ENCODE measurements at regions not wholly inside any gene's neighbourhood (a gene's known extent, or its start where the extent isn't known, plus 50 kb on each side); places are given as distances from the start of the nearest gene placed in this dataset.

GRCh38 chr6:48619771-48620170, 508.8 kb upstream of the PTCHD4 start:
- POLR2A ChIA-PET, result interaction anchor here (0.6 kb wide), 1 partner anchor 15 kb away, joined by 4 read pairs; no protein-coding TSS in a partner anchor
- Histone ChIP-seq H3K4me2 (ENCODE audit: low read length) (no peak overlapping the region), H3K9me3 (ENCODE audit: control insufficient read depth in 1 of 2, insufficient read depth in 1 of 2, low read depth in 1 of 2, low read length in 2 of 2) (no peaks in the 10 kb centered on the region), H3K27me3 (ENCODE audit: insufficient read depth, low read length) (no peaks in the 10 kb centered on the region), H2AFZ (ENCODE audit: low read depth, low read length, poor library complexity, severe bottlenecking) (no peak overlapping the region), H4K20me1 (ENCODE audit: insufficient read depth) (no peaks in the 10 kb centered on the region), H3K4me3 (replicated peaks in 1 of 2; ENCODE audit: low read depth in 1 of 2, low read length in 2 of 2) (no peak overlapping the region), H3K9ac (ENCODE audit: low read length) (no peak overlapping the region), H3K27ac (ENCODE audit: low read depth, low read length) (no peak overlapping the region), H3K9me2 (ENCODE audit: insufficient read depth) (no peaks in the 10 kb centered on the region), H3K4me1 (ENCODE audit: control insufficient read depth in 1 of 2, insufficient read depth in 2 of 2, low read length in 2 of 2) (no peaks in the 10 kb centered on the region), H3K79me2 (ENCODE audit: insufficient read depth, low read length) (no peaks in the 10 kb centered on the region), H3K36me3 (ENCODE audit: control insufficient read depth in 1 of 2, insufficient read depth in 2 of 2, low read length in 2 of 2) (no peaks in the 10 kb centered on the region)
- intact Hi-C loops (cut with micrococcal nuclease), result no loop called here
- TF ChIP-seq ZNF274 (IDR thresholded peaks at IDR 0.05; ENCODE audit: low read depth, low read length) (no peak), CBX3 (IDR thresholded peaks at IDR 0.05; ENCODE audit: low read depth) (no peak), CEBPB (IDR thresholded peaks at IDR 0.05; ENCODE audit: low read depth) (no peak), SIN3A (IDR thresholded peaks at IDR 0.05; ENCODE audit: low read depth) (no peak), SP1 (IDR thresholded peaks at IDR 0.05; ENCODE audit: low read depth) (no peak), SRF (IDR thresholded peaks at IDR 0.05; ENCODE audit: low read depth) (no peak), CTCF (IDR thresholded peaks at IDR 0.05 in 2 of 3, conservative IDR thresholded peaks at IDR 0.05 in 1 of 3; ENCODE audit: borderline replicate concordance in 1 of 3, insufficient read depth in 1 of 3, low read depth in 2 of 3, low read length in 2 of 3) (no peak), EGR1 (IDR thresholded peaks at IDR 0.05; ENCODE audit: low read depth) (no peak), RAD21 (IDR thresholded peaks at IDR 0.05; ENCODE audit: low read depth) (no peak), JUND (IDR thresholded peaks at IDR 0.05) (no peak), ELF1 (IDR thresholded peaks at IDR 0.05; ENCODE audit: borderline replicate concordance, low read depth) (no peak), YY1 (IDR thresholded peaks at IDR 0.05; ENCODE audit: extremely low read depth, insufficient replicate concordance, low read depth, low read length) (no peak), ZFX (IDR thresholded peaks at IDR 0.05) (no peak)
- RAD21 ChIA-PET (ENCODE audit: low non-redundant PET in 1 of 2, low total read pairs in 2 of 2, uncharacterized antibody in 2 of 2, unreplicated experiment in 2 of 2), result no interaction called here
- CTCF ChIA-PET, result no interaction called here
- no TSS peak for BruUV-seq (replicated peaks)
- ATAC-seq (no peak), DNase-seq (ENCODE audit: low read depth, low spot score) (no peak)
